BE2C (cell line): ENCODE measurements at regions not wholly inside any gene's neighbourhood (a gene's known extent, or its start where the extent isn't known, plus 50 kb on each side); places are given as distances from the start of the nearest gene placed in this dataset.

Source experiments
- DNase-seq: peaks from one replicate; pipeline ENCODE4 v3.0.0-alpha.2; 2020
- H3K27me3 ChIP-seq: fragments of 250-450 bp; sonication (Bioruptor Pico); 2 replicates; pipeline ENCODE4 v1.5.1; 2020; ENCODE audit warnings: mild to moderate bottlenecking
- H3K36me3 ChIP-seq: fragments of 250-450 bp; sonication (Bioruptor Pico); 2 replicates; pipeline ENCODE4 v1.5.1; 2020; ENCODE audit warnings: mild to moderate bottlenecking
- H3K4me1 ChIP-seq: fragments of 250-450 bp; sonication (Bioruptor Pico); 2 replicates; pipeline ENCODE4 v1.5.1; 2020
- H3K4me3 ChIP-seq: 2 replicates; pipeline ENCODE4 v1.5.1; 2011; ENCODE audit warnings: low read depth, low read length
- H3K9me3 ChIP-seq: fragments of 250-450 bp; sonication (Bioruptor Pico); 2 replicates; pipeline ENCODE4 v1.5.1; 2020
- TF ChIP-seq, protein P1 (sequence below): IDR thresholded peaks from 2 replicates; pipeline ENCODE4 v1.5.1; 2012; ENCODE audit warnings: mild to moderate bottlenecking, low read depth, low read length

DNA sequence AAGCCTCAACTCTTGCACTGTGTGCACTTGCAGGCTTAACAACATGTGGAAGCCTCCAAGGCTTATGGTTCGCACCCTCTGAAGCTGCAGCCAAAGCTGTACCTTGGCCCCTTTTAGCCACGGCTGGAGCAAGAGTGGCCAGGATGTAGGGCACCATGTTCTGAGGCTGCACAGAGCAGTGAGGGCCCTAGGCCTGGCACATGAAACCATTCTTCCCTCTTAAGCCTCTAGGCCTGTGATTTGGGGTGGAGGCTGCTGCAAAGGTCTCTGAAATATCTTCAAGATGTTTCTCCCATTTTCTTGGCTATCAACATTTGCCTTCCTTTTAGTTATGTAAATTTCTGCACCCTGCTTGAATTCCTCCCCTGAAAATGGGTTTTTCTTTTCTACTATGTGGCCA is 161.9 kb upstream of the SPATS2L start:
- Histone ChIP-seq H3K4me1 (no peaks in the 10 kb centered on the region), H3K27me3 (no peaks in the 10 kb centered on the region), H3K9me3 (no peaks in the 10 kb centered on the region), H3K4me3 (no peak overlapping the region), H3K36me3 (no peaks in the 10 kb centered on the region)
- no peak for DNase-seq
- TF ChIP-seq, protein P1, sequence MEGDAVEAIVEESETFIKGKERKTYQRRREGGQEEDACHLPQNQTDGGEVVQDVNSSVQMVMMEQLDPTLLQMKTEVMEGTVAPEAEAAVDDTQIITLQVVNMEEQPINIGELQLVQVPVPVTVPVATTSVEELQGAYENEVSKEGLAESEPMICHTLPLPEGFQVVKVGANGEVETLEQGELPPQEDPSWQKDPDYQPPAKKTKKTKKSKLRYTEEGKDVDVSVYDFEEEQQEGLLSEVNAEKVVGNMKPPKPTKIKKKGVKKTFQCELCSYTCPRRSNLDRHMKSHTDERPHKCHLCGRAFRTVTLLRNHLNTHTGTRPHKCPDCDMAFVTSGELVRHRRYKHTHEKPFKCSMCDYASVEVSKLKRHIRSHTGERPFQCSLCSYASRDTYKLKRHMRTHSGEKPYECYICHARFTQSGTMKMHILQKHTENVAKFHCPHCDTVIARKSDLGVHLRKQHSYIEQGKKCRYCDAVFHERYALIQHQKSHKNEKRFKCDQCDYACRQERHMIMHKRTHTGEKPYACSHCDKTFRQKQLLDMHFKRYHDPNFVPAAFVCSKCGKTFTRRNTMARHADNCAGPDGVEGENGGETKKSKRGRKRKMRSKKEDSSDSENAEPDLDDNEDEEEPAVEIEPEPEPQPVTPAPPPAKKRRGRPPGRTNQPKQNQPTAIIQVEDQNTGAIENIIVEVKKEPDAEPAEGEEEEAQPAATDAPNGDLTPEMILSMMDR: no peak

DNA sequence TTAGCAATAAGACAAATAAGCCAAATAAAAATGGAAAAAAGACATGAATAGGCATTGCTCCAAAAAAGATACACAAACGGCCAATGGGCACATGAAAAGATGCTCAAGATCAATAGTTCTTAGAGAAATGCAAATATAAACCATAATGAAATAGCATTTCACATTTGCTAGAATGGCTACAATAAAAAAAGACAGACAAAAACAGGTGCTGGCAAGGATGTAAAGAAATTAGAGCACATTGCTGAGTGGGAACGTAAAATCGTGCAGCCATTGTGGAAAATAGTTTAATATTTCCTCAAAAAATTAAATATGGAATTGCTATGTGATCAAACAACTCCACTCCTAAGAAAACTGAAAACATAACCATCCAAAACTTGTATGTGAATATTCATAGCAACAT is 160.0 kb upstream of the SPATS2L start:
- no peaks in the 10 kb centered on the region for H3K9me3 ChIP-seq
- H3K4me1 ChIP-seq: no peaks in the 10 kb centered on the region
- TF ChIP-seq, protein P1: no peak
- DNase-seq: no peak
- H3K36me3 ChIP-seq: no peaks in the 10 kb centered on the region
- H3K27me3 ChIP-seq: no peaks in the 10 kb centered on the region
- H3K4me3 ChIP-seq: no peak overlapping the region

DNA sequence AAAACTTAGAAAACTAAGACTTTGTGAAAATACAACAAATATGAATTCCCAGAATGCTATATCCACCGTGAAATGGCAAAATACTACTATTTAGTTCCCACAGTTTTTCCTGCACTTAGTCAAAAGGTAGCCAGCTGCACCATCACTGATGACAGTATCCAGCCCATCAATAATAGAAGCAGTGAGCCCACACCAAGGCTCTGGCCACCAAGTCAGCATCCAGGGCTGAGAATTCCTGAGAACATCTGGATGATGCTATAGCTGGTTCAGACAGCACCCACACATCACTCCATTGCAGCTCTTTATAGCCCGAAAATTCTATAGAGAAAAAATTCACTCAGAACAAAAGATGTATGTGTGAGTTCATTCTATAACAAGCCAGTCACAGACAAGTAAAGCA is 159.1 kb upstream of the SPATS2L start:
- no peak for DNase-seq
- H3K27me3 ChIP-seq: no peaks in the 10 kb centered on the region
- H3K4me3 ChIP-seq: no peak overlapping the region
- H3K9me3 ChIP-seq: no peaks in the 10 kb centered on the region
- TF ChIP-seq, protein P1: no peak
- H3K36me3 ChIP-seq: no peaks in the 10 kb centered on the region
- H3K4me1 ChIP-seq: no peaks in the 10 kb centered on the region

DNA sequence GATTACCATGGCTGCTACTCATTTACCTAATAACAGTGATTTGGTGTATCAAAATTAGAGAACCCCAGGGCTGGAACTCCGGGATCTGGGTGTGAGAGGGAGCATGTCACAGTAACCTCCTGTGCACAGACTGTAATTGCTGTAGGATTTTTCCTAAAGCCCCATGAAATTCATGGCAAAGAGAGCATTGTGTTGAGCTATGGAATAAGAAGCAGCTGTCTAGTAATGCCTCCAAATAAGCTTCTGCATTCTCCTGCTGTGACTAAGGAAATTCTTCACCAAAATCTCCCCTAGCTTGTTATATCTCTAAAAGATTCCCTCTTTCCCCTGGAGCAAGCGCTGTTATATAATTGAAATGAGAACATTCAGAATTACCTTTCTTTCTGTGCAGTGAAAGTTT is 158.1 kb upstream of the SPATS2L start:
- H3K4me1 ChIP-seq: no peaks in the 10 kb centered on the region
- no peak overlapping the region for H3K4me3 ChIP-seq
- H3K27me3 ChIP-seq: no peaks in the 10 kb centered on the region
- no peaks in the 10 kb centered on the region for H3K36me3 ChIP-seq
- TF ChIP-seq, protein P1: no peak
- no peaks in the 10 kb centered on the region for H3K9me3 ChIP-seq
- no peak for DNase-seq

DNA sequence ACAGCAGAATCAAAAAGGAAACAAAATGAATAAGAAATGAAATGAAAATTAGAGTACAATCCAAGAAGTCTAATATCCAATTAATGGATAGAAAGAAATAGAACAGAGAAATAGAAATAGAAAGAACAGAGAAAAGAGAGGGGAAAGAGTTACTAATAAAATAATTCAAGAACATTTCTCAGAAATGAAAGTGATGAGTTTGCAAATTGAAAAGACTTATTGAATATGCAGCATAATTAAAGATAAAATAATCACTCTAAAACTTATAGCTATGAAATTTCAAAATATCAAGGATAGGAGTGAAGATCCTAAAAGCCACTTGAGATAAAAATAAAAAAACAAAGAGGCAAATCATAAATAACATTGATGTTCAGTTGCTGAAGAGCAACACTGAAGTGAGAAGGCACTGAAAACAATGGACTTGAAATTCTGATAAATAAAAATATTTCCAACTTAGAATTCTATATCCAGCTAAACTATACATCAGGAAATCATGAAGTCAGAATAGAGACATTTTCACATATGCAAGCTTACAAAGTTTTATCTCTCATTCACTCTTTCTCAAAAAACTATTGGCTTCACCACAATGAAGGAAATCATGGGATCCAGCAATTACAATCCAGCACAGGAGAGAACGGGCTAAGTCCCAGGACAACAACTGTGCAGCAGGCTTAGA is 155.9 kb upstream of the SPATS2L start:
- Histone ChIP-seq H3K4me1 (peaks cover 3% of the 10 kb centered on the region; the same call in 1 of the 2 replicates), H3K36me3 (no peaks in the 10 kb centered on the region), H3K27me3 (no peaks in the 10 kb centered on the region), H3K4me3 (no peak overlapping the region), H3K9me3 (no peaks in the 10 kb centered on the region)
- TF ChIP-seq, protein P1: no peak
- DNase-seq: no peak

DNA sequence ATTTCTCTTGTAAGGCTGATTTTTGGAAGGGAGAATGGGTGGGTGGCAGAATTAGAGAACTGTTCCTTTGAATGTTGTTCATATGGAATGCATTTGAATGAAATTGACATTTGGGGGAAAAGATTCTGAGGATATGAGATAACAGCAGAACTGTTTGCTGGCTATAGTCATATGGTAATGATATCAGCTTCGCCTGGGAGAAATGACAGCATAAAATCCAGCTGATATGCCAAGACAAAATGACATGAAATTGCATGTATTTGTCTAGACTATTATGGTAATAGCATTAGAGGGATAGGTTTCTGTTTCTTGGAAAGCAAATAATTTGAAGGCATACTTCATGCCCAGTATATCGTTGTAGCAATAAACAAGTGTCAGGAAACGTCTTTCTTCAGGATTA is 150.8 kb upstream of the SPATS2L start:
- H3K4me1 ChIP-seq: peaks cover 16% of the 10 kb centered on the region
- DNase-seq: no peak
- no peaks in the 10 kb centered on the region for H3K9me3 ChIP-seq
- no peaks in the 10 kb centered on the region for H3K36me3 ChIP-seq
- no peak overlapping the region for H3K4me3 ChIP-seq
- H3K27me3 ChIP-seq: no peaks in the 10 kb centered on the region
- TF ChIP-seq, protein P1: no peak
